ENCODE measurements at regions not wholly inside any gene's neighbourhood (a gene's known extent, or its start where the extent isn't known, plus 50 kb on each side); places are given as distances from the start of the nearest gene placed in this dataset.

DNA sequence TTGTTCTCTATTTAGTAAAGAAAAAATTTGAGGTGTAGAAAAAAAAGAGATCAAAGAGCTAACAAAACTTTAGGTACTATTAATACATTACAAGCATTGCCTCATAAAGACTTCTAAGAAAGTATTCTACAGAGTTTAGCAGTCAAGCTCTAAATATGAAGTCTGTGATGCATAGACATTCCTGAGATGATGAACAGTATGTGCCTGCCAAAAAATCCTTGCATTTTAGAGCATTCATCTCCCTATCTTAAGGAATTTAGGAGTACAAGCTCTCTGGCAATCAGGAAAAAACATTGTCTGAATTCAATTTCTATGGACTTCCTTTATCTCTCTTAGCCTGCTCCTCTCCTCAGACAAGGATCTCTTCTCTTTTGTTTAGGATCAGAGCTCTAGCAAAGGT, 202.6 kb upstream of the LRFN5 start:
- no peak for DNase-seq (ENCODE audit: low read depth in 2 of 2)

DNA sequence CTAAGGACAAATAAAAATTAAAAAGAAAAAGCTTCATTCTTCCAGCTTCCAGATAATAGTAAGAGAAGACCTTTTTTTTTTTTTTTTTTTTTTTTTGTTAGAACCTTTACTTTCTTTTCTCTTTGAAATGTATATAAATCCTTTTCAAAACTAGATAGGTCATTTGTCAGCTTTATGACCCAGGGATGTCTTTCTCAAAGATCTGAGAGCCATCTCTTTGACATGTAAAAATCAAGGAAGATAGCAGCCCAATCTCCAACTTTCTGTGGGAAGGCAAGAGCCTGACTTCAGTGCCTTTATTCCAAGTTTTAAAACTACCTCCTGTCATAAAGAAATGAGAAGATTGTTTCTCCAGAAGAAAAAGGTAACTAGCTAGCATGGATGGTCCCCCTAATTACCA, 203.3 kb upstream of the LRFN5 start:
- no peak for DNase-seq (ENCODE audit: low read depth in 2 of 2)

DNA sequence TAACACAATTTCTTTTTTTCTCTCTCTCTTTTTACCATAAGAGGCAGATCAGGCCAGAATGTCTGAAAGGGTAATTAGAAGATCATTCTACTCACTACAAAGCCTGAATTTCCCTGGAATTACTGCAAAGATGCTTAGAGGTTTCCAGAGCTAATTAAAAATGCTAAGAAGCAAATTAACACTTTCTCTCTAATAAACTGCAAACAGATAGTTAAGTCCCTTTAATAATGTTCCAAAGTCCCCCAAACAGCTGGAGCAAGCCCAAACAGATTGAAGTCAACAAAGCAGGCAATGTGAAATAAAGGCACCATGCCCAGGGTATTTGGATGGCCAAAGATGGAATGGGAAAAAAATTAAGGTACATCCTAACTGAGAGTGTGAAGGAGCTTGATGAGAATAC, 208.8 kb upstream of the LRFN5 start:
- DNase-seq (ENCODE audit: low read depth in 2 of 2), result no peak

DNA sequence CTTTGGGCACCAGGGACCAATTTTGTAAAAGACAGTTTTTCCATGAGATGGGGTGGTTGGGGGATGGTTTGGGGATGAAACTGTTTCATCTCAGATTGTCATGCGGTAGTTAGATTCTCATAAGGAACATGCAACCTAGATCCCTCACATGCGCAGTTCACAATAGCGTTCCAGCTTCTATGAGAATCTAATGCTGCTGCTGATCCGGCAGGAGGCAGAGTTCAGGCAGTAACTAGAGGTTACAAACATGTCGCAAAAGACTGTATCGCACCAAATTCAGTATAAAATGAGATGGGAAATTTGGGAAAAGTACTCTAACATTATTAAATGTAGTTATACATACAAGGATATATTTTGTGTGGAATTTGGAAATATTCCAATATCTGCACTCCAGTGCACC, 213.2 kb upstream of the LRFN5 start:
- DNase-seq (ENCODE audit: low read depth in 2 of 2), result no peak

DNA sequence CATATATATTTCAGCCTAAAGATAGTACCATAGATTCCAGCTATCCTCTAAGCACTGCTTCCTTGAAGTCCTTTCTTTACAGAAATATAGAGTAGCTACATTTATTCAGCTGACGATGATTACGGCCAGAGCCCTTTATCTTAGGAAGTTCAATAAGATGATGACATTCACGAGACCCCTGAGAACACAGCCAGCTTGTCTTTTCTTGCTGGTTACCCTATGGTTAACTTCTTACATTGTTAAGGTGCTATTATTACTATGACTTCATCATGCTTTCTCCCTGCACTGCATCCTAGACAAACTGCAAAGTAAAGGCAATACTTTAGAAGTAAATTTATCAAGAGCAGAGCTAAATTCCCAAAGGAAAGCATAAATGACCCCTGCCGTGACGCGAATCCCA, 214.4 kb upstream of the LRFN5 start:
- no peak for DNase-seq (ENCODE audit: low read depth in 2 of 2)

DNA sequence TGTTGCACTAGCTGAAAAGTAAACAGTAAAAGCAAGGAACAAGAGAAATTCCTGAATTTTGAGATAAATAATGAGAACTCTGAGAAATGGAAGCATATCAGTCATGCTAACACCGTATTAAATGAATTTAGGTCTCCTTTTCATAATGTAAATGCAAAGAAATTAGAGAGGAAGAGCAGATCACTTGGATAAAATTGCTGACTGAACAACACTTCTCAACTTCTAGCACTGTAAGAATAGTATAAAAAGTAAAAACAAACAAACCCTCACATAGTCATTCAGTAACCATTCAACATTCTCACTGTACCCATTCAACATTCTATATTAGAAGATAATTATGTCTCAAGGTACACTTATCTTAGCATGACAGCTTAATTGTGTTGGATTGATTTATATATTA, 217.3 kb upstream of the LRFN5 start:
- no peak for DNase-seq (ENCODE audit: low read depth in 2 of 2)

DNA sequence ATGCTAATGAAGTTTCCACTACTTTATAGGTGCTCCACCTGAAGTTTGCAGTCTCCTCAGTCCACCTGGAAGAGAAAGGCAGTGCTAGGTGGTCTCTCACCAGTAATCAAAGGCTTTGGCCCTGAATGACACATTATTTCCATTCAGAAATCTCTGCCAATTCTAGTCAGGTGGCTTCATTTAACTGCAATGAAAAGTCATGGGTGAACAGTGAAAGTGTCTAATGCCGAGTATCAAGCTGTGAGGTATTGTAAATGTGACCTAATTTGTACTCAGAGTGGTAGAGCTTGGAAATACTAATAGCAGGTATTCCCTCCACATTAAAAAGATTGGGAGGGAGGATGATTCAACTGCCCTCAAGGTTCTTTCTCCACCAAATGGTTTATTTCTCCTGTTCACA, 220.9 kb upstream of the LRFN5 start:
- DNase-seq (ENCODE audit: low read depth in 2 of 2), result no peak

DNA sequence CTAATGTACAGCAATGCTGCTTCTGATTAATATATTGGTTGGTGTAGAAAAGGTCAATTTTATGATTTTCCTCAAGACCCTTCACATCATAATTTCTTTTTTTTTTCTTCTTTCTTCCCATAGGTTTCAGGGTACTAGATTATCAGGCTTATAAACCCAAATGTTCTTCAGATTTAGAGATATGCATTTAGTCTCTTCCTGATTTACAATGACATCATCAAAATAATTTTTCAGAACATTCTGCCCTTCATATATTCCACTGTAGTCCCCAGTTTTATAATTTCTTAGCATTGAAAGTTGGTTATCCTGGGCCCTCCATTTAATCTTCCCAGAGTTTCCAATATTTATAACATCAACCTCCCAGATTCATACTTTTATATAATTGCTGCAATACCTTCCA, 226.7 kb upstream of the LRFN5 start:
- no peak for DNase-seq (ENCODE audit: low read depth in 2 of 2)

DNA sequence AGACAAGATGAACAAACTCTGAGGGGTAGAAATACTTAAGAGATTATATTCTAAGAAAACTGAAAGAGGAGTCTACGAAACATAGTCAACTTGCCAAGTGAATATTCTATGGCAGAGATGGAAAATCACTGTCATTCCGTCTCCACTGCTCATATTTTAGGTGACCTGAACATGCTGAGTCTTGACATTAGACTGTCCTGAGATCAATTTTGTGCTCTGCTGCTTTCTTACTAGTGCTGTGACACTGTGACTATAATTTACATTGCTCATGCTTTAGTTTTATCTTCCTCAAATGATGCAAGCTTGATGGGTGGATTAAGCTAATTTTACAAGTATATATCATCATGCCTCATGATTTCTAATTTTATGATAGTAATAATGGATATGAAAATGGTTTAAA, 228.2 kb upstream of the LRFN5 start:
- DNase-seq (ENCODE audit: low read depth in 2 of 2), result no peak

DNA sequence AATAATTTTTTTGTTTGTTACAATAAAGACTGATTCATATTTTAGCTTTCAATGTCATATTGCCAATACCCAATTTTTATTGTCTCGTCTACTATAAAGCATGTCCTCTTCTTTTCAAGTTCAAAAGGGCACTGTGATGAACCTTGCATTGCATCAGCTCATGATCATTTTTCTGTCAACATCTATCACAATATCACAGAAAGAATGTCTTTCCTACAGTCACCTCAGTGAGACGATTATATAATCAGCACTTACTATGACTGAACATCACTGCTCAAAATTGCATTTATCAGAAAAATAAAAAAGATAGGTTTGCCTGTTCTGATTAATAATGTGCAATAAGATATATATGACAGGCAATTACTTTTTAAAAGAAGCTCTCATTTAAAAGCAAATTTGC, 228.7 kb upstream of the LRFN5 start:
- DNase-seq (ENCODE audit: low read depth in 2 of 2), result no peak

DNA sequence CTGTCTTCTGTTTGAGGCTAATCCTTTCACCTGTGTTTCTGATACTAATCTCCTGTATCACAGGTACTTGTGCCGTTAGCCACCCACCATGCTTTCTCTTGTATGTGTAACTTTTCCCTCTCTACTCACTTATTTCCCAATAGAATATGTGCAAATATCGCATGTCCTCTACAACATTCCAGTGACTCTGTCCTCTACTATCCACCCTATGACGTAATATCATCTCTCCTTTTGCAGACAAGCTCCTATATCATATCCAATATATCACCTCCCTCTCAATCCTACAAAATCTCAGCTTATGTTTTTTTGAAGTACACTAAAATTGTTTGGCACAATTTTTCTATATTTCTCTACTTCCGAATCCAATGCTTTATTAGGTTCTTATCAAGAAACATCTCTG, 232.6 kb upstream of the LRFN5 start:
- DNase-seq (ENCODE audit: low read depth in 2 of 2), result no peak

DNA sequence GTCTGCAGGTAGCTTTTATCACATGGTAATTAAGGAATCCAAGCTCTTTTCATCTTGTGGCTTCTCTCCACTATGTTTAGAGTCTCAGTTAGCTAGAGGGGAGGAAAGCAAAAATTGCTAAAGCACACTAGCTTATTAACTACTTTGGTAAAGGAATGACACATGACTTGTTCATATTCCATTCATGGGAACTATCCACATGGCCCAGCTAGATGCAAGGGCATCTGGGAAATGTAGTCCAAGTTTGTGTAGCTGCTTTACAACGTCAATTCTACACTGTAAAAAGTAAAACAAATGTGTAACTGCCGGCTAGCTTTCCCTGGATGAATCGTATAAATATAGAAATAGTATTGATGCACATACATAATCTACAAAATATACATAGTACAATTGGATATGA, 244.5 kb upstream of the LRFN5 start:
- no peak for DNase-seq (ENCODE audit: low read depth in 2 of 2)

DNA sequence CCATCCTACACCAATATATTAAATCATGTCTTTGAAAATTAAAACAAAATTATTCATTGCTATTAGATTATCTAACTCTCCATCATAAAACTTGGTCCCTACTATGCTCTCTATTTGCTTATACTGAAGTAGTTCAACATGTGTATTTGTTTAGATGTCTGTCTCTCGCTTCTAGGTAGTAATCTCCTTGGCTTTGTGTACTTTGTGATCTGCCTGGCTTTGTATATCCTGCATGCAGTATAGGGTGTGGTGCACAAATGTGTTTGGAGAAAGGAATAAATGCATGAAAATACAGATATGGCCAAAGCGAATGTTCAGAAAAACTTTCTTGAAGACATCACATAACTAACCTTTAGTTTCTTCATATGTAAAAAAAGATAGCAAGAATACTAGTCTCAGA, 246.6 kb upstream of the LRFN5 start:
- DNase-seq (ENCODE audit: low read depth in 2 of 2), result no peak

DNA sequence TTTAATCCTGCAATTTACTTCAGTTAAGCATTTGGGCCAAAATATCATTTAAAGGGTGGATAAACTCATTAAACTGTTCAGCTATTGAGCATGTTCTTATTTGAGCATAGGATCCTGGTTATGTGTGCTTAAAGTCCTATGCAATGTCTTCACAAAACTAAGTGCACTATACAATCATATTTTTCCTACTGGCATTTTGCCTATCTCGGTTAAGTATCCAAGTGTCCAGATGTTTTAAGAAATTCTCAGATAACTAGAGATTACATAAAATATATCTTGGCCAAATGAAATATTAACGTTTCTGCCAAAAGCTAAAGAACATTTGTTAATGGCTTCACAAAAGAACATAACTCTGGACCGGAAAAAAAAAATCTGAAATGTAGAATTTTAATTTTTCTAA, 250.8 kb upstream of the LRFN5 start:
- DNase-seq (ENCODE audit: low read depth in 2 of 2), result no peak

DNA sequence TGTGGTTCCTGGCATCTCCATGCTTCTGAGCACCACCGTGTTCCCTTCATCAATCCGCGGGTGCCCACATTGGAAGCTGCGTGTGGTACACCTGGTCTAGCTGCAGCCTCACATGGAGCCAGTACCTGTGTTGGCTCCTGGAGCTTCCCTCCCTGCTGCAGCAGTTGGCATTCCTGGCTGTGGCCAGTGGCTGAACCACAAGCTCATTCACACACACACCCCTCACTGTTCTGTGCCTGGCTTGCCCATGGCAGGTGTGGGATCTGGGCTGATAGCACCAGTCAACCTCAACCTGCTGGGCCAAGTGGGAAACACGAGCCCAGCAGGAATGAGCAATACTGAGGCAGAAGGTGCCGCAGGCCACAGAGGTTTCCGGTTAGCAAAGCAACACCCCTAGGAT, 256.2 kb upstream of the LRFN5 start:
- no peak for DNase-seq (ENCODE audit: low read depth in 2 of 2)

DNA sequence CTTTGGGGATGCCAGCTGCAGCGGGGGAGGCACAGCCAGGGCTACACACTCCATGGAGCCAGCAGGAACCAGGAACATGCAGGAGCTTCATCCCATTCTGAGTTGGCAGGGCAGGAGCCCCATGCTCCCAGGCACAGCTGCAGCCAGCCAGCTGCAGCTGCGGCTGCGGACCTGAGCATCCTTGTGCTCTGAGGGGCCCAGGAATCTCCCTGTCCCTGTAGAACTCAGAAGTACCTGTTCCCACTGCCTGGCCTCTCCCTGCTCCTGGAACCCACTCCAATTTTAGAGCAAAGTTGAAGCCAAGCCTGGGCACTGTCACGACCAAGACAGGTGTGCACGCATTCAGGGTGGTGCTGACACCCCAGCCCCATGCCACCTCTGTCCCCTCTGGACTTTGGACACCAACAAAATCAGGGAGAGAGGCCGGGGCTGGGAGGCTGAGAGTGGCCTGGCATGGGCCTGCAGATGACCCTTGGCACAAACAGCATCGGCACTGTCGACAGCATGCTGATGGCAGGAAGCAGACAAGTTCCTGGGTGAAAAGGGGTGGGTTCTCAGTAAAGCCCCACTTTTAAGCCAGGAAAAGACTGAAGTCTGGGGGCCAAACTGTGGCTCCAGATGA, 257.3 kb upstream of the LRFN5 start:
- DNase-seq (ENCODE audit: low read depth in 2 of 2), result no peak

DNA sequence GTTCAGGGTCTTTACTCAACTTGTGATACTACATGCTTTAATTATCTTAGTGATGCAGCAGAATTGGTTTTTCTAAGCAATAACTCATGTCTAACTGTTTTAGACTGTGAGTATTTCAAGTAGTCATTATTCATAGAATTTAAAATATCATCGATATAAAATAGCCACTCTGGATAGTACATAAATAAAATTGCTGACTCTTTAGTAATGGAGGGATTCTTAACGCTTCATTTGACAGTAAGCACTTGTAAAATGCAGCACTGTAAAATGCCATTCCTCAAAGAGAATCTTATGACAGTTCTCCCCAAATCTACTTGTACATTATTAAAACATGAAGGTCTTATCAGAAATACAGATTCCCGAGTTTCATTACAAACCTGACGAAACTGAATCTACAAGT, 262.8 kb upstream of the LRFN5 start:
- DNase-seq (ENCODE audit: low read depth in 2 of 2), result no peak

DNA sequence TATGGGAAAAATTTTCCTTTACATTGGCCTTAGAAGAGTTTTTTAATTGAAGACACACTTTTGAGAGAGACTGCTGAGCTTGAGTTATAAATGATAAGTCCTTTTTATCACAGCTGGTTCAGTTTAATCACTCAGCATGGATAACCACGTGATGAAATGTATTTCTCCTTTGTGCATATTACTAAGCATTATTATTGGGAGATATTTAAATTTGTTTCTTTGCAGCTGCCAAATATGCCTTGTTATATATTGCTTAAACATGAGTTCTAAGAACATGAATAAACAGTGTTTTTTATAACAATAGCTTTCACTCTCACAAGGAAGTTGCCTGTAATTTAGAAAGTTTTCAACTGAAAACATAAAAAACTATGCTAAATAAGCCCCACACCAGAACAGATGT, 293.5 kb upstream of the LRFN5 start:
- no peak for DNase-seq (ENCODE audit: low read depth in 2 of 2)

DNA sequence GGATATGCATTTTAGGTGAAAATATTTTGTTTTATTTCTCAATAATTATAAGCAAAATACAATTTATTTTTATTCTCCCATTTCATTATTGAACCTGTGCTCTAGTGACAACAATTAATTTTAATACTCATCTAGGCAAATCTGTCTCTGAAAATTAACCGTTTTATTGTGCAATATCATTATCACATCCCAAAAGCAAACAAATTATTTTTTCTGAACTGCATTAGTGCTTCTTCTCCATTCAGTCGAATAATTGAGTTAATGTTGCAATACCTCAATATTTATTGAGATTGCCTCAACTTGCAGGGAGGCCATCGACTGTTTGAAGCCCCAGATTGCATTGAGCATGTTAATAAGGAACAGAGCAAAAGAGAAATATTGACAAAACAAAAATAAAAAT, 303.2 kb upstream of the LRFN5 start:
- no peak for DNase-seq (ENCODE audit: low read depth in 2 of 2)

DNA sequence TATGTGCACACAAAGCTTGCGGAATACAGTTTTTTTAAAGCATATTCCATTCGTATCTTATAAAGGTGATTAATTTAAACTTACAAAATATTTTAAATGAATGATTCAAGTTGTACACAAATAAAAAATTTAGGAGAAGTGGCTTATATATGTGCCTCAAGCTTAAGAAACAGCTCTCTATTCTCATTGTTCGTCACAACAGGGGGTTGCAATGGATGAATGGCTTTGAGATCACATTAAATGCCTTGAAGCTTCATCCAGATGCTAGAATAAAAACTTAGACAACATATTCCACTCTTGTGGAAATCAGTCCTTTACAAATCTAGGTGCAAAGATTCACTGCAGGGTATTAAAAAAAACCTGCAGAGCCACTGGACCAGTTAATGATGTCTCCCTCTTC, 303.9 kb upstream of the LRFN5 start:
- no peak for DNase-seq (ENCODE audit: low read depth in 2 of 2)

DNA sequence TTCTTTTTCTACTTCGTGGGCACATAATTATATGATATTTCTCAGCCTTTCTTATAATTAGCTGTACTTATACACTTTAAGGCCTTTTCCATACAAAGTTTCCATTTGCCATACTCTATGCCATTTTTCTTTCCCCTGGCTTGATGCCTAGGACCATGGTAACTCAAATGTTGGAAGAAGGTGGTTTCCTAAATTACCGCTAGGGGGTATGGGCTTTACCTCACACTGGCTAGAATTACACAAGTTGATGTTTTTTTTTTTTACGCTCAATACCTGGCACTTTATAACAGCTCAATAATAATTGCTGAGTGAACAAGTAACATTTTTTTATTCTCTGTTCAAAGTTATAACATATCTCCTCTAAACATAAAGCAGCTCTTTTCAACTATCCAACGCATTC, 306.8 kb upstream of the LRFN5 start:
- no peak for DNase-seq (ENCODE audit: low read depth in 2 of 2)

DNA sequence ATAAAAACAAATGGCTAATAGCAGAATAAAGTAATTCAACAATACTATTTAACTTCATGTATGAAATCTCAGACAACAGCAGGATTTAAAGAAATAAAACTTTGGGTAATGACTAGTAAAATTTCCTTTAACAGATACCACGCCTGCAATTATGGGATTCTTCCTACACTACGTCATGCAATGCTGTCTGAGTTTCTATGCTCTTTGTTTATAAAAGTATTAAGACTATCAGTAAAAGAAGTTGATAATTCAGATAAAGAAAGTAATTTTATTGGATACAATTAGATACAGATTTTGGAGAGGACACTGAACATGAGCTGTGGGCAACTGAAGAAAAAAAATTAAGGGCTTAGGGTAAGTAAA, 308.4 kb upstream of the LRFN5 start:
- no peak for DNase-seq (ENCODE audit: low read depth in 2 of 2)

DNA sequence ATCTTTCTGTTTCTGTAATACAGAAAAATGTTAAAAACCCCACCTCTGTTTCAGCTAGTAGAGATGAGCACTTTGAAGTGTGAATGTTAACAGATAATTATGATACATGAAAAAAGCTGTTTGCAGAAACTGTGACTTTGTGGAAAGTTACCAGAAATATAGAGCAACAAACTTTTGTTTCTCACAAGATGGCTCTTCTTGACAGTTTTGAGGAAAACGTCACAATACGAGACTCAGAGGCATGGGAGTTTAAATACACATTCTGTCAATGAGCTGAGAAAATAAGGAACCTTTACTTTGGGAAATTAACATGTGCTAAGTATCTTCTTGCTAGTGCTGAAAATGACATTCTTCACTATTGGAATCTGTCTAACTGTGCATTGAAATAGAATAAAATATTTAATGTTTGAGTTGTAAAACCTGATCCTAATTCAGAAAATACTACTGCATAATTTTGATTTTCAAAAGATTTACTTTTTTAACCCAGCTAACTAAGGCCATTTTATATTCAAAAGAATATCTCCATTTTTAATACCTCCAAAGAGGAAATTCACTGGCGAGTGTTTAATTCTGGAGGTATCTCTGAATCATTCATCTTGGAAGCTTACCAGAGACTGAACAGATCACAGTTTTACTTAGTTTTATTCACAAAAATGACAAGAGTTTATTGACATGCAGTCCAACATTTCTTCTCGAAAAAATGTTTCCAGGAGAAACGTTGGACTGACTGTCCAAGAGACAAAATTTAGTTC, 308.9 kb upstream of the LRFN5 start:
- no peak for DNase-seq (ENCODE audit: low read depth in 2 of 2)

DNA sequence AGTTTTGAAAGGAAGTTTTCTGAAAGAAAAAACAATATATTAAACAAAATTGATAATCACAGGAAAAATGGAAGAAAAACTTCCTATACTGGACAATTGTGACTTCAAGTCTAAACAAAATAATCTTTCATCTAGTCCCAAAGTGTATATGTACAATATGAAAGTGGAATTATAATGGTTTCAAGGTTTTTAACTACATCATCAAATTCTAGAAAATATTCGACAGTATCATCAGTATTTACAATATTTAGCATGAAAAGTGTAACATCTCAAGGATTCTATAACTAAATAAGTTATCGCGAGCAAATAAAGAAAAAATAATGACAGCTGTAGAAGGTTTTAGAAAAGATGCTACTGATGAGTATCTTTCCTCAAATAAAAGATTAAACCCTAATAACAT, 310.9 kb upstream of the LRFN5 start:
- DNase-seq (ENCODE audit: low read depth in 2 of 2), result no peak
